Thyroid gland (tissue), 4 donors: ENCODE measurements at regions not wholly inside any gene's neighbourhood (a gene's known extent, or its start where the extent isn't known, plus 50 kb on each side); places are given as distances from the start of the nearest gene placed in this dataset.

Experiments used
- POLR2A ChIP-seq, 2 donors: fragments of 450-650 bp; IDR thresholded peaks; one replicate each; pipeline ENCODE4 v1.6.1; 2017; ENCODE audit warnings: antibody characterized with exemption in 2 of 2, mild to moderate bottlenecking in 2 of 2, moderate library complexity in 1 of 2
- TF ChIP-seq, protein P1 (sequence below), 6 experiments: fragments of 200-600 bp in 3 of 6; fragments of 450-650 bp in 3 of 6; sonication (generic) in 3 of 6; IDR thresholded peaks; one replicate each; pipeline ENCODE4 v1.5.1; 2016 to 2019; ENCODE audit warnings: antibody characterized with exemption in 6 of 6, mild to moderate bottlenecking in 2 of 6, inconsistent platforms in 1 of 6, moderate library complexity in 1 of 6

DNA sequence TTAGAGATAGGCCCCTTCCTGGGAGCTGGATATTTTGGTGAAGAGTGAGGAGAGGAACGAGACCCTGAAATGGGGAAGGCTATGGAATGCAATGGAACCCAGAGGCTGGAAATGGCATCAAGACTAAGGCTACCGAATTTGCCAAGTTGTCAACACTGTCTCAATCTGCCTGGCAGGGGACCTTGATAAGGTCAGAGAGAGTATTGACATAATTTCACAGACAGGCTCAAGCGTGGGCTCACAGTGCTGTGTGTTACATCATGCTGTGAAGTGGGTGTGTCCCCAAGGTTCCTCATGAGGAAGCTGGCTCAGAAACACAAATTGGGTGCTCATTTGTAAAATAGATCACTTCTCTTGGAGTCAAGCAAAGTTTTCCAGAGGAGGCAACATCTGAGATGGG is 51.8 kb upstream of the CYRIA start:
- no peak for TF ChIP-seq POLR2A (IDR thresholded peaks at IDR 0.05)
- TF ChIP-seq, protein P1, sequence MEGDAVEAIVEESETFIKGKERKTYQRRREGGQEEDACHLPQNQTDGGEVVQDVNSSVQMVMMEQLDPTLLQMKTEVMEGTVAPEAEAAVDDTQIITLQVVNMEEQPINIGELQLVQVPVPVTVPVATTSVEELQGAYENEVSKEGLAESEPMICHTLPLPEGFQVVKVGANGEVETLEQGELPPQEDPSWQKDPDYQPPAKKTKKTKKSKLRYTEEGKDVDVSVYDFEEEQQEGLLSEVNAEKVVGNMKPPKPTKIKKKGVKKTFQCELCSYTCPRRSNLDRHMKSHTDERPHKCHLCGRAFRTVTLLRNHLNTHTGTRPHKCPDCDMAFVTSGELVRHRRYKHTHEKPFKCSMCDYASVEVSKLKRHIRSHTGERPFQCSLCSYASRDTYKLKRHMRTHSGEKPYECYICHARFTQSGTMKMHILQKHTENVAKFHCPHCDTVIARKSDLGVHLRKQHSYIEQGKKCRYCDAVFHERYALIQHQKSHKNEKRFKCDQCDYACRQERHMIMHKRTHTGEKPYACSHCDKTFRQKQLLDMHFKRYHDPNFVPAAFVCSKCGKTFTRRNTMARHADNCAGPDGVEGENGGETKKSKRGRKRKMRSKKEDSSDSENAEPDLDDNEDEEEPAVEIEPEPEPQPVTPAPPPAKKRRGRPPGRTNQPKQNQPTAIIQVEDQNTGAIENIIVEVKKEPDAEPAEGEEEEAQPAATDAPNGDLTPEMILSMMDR (IDR thresholded peaks at IDR 0.05): no peak
